ENCODE measurements at regions not wholly inside any gene's neighbourhood (a gene's known extent, or its start where the extent isn't known, plus 50 kb on each side); places are given as distances from the start of the nearest gene placed in this dataset.

GRCh38 chr3:153043729-153044328, 118.2 kb upstream of the RAP2B start:
- Histone ChIP-seq H3K9ac (replicated peaks; ENCODE audit: extremely low read depth, insufficient read depth, low read length) (peak overlapping the region; percentile 47), H3K27ac (ENCODE audit: insufficient read depth, low read depth, low read length) (peak overlapping the region; percentile 68), H2AFZ (ENCODE audit: low read depth, low read length) (peak overlapping the region; percentile 85), H3K4me3 (replicated peaks in 1 of 3; ENCODE audit: insufficient read depth in 1 of 3, low read depth in 1 of 3, low read length in 3 of 3) (peak overlapping the region in 2 of 3 experiments; percentile 4 to 11), H3K4me1 (ENCODE audit: control insufficient read depth, extremely low read depth, insufficient read depth, low read length) (peaks cover 12% of the 10 kb centered on the region), H3K79me2 (ENCODE audit: control insufficient read depth, insufficient read depth, low read length) (no peaks in the 10 kb centered on the region), H3K4me2 (ENCODE audit: insufficient read depth, low read length) (peak overlapping the region; percentile 85), H3K9me1 (replicated peaks; ENCODE audit: control insufficient read depth, extremely low read depth, insufficient read depth, low read length) (no peaks in the 10 kb centered on the region), H3K36me3 (ENCODE audit: control insufficient read depth in 2 of 2, extremely low read depth in 1 of 2, insufficient read depth in 2 of 2, low read length in 2 of 2) (no peaks in the 10 kb centered on the region), H3K9me3 (replicated peaks; ENCODE audit: control insufficient read depth, insufficient read depth, low read length) (no peaks in the 10 kb centered on the region), H3K27me3 (ENCODE audit: control insufficient read depth in 2 of 2, insufficient read depth in 2 of 2, low read length in 2 of 2) (no peaks in the 10 kb centered on the region), H4K20me1 (replicated peaks; ENCODE audit: control insufficient read depth, extremely low read depth, insufficient read depth, low read length) (no peaks in the 10 kb centered on the region)
- POLR2A ChIA-PET = interaction anchor here (1.7 kb wide), 1 partner anchor 117 kb away, joined by 15 read pairs; no protein-coding TSS in a partner anchor
- no TSS peak for BruUV-seq (replicated peaks)
- no peak for FAIRE-seq
- intact Hi-C loops (cut with micrococcal nuclease) (loop anchor here (1.0 to 5.0 kb wide), 9 partner anchors 7 to 928 kb away; no protein-coding TSS in a partner anchor), dilution Hi-C loops (cut with MboI; ENCODE audit: extremely low pct_ligation_motif_present, low sequenced_read_pairs) (no loop called here)
- CTCF ChIA-PET = interaction anchor here (0.5 to 6.0 kb wide), 61 partner anchors 8 to 1210 kb away, joined by 3 to 203 read pairs (median 4); partner anchors contain the start of gene RAP2B
- TF ChIP-seq MAX (IDR thresholded peaks at IDR 0.05; ENCODE audit: insufficient read depth, insufficient read length) = no peak
- no peak for TF ChIP-seq EZH2 (IDR thresholded peaks at IDR 0.05; ENCODE audit: borderline replicate concordance, low read depth, low read length, severe bottlenecking)
- TF ChIP-seq JUN (IDR thresholded peaks at IDR 0.05; ENCODE audit: borderline replicate concordance, insufficient read depth, insufficient read length, low read depth) = no peak
- no peak for TF ChIP-seq POLR2AphosphoS5 (IDR thresholded peaks at IDR 0.05; ENCODE audit: insufficient read depth, low read depth, low read length)
- TF ChIP-seq MYC (IDR thresholded peaks at IDR 0.05; ENCODE audit: low read depth, low read length) = no peak
- TF ChIP-seq FOS (IDR thresholded peaks at IDR 0.05; ENCODE audit: borderline replicate concordance, insufficient read depth, low read length) = peak; percentile 56
- no peak for TF ChIP-seq CTCF (IDR thresholded peaks at IDR 0.05; ENCODE audit: extremely low read depth in 1 of 2, insufficient read depth in 1 of 2, low read depth in 1 of 2, low read length in 2 of 2)
- TF ChIP-seq GATA2 (IDR thresholded peaks at IDR 0.05; ENCODE audit: insufficient read depth, insufficient read length, low read depth, low read length) = no peak
- peak; percentile 43 for DNase-seq (ENCODE audit: low read depth, low spot score)
